ENCODE measurements at regions not wholly inside any gene's neighbourhood (a gene's known extent, or its start where the extent isn't known, plus 50 kb on each side); places are given as distances from the start of the nearest gene placed in this dataset.

DNA sequence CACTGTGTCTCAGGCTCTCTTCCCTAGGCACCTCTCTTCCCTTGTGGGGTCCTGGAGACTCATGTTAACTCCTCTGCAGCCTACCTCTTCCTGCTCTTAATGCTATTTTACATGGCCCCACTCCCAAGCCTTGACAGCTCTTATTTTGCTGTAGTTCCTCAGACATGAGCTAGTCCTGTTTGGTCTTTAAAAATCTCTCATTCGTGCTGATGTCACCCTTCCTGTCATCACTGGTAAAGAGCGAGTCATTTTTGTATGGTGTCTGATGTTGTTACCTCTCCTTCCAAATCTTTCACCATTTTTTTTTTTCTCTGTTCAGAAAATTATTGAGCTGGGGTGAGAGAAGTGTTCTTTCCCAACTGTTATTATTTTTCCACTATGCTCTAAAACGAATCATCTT lies 84.8 kb upstream of the ZBED5 start:
- no peak for DNase-seq

GRCh38 chr11:10941871-10942270 lies 84.0 kb upstream of the ZBED5 start:
- no peak for DNase-seq

- no peak for DNase-seq
Measured at GRCh38 chr11:10941414-10941813, 83.6 kb upstream of the ZBED5 start.

- no peak for DNase-seq
Measured at GRCh38 chr11:10938650-10939387, 81.0 kb upstream of the ZBED5 start.

GRCh38 chr11:10938231-10938630 lies 80.4 kb upstream of the ZBED5 start:
- no peak for DNase-seq

DNA sequence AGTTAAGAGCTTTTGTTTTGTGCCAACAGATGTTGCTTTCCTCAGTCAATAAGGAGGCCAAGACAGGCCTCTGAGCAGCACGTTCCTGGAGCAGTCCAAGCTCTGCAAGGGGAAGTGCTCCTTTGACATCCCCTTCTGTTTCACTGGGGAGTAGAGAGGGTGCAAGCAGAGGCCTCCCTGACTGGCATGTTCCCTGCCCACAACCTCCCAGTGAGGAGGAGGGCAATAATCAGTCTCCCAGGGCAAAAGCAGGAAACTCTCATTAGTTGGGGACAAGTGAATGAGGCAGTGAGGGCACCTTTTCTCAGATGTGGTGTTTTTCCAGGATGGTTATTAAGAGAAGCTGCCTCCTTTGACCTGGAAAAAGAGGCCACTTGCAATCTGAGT lies 79.5 kb upstream of the ZBED5 start:
- no peak for DNase-seq

GRCh38 chr11:10936626-10937384 lies 79.0 kb upstream of the ZBED5 start:
- DNase-seq = no peak

- DNase-seq = no peak
Measured at GRCh38 chr11:10935015-10935559, 77.2 kb upstream of the ZBED5 start.

DNA sequence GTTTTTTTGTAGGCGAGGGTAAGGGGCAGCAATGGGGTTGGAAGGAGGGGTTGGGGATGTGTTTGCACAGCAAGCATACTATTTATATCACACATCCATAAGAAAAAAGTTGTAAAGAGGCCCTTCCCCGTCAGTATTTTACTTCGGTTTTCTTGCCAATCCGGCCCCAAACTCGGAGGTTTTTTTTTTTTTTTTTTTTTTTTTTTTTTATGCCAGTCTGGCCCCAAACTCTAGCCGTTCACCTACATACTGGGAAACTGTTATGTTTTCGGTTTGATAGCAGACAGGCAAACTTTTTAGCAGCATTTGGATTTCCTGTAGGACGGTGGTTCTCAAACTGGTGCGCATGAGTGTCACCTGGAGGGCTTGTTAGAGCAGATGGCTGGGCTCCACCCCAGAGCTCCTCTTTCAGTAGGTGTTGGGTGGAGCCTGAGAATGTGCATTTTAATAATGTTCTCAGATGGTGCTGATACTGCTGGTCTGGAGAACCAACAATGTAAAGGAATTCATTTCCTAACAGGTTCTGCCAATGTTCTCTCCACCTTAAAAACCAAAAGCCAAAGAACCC lies 76.5 kb upstream of the ZBED5 start:
- no peak for DNase-seq

DNA sequence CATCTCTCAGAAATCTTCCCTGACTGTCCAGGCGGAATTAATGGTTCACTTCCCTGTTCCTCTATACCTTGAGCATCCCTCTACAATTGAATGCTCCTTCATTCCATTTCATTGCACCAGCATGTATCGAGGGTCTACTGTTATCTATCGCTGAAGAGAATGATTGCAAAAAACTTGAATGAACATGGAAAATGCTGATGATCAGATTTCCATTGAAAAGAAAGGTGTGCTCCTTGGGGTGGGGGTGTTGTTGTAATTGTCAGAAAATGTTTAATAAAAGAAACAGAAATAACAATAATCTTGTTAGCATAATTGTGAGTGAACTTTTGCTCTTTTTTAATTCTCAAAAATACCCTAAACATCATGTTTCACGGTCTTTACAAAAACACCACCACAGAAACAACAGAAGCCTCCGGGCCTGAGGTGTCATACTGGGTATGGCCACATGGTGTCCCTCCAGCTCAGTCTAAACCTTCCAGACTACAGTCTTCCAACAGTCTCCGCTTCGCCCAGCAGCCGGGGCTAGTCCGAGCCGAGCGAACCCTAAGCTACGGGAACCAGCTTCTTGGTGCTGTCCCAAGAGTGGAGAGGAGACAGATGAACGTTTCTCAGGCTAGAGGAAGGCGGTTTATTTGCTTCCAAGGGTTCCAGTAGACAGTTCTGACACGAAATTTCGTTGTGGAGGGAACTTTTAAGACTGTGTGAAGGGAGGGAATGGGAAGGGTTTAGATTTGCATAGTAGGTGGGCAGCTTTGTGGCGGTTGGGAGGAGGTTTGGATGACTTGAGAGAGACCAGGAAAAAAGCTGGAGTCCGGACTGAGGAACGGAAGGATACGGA lies 75.8 kb upstream of the ZBED5 start:
- DNase-seq = peak; percentile 70

- no peak for DNase-seq
Measured at GRCh38 chr11:10932976-10933375, 75.1 kb upstream of the ZBED5 start.

- DNase-seq = no peak
Measured at GRCh38 chr11:10931761-10932670, 74.2 kb upstream of the ZBED5 start.

- DNase-seq = peak; percentile 60
Measured at GRCh38 chr11:10930972-10931760, 73.3 kb upstream of the ZBED5 start.

GRCh38 chr11:10930224-10930971 lies 72.5 kb upstream of the ZBED5 start:
- DNase-seq = peak; percentile 40

DNA sequence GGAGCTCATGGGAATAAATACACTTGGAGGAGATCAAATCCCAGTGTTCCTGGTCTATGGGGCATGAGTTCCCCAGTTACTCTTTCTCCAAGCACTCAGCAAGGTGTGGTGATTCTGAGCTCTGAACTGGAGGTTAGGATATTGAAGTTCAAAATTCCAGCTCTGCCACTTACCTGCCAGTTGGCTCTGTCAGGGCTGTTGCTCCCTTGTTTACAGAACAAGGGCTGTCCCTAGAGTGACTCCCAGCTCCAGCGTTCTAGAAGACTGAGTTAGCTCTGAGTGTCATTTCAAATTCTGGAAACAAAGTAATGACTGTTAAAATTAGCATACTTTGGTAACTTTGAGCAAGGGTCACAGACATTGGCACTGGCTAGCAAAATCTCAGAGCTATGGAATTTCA lies 69.7 kb upstream of the ZBED5 start:
- no peak for DNase-seq

DNA sequence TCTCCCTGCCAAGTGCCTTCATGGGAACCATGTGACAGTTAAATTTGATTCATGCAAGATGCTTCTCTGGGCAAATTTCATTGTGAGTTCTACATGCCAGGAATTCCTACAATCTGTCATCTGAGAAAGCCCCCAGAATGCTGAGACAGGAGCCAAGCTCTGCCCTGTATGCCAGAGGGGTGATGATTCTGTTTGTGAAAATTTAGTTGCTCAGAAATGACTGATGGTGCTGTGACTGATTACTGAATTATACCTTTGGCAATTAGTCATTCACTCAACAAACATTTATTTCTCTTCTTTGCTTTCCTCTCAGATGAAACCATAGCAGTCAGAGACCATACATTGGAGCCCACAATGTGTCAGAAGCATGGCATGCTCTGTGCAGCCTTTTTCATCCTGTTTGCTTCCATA lies 69.0 kb upstream of the ZBED5 start:
- DNase-seq = no peak

DNA sequence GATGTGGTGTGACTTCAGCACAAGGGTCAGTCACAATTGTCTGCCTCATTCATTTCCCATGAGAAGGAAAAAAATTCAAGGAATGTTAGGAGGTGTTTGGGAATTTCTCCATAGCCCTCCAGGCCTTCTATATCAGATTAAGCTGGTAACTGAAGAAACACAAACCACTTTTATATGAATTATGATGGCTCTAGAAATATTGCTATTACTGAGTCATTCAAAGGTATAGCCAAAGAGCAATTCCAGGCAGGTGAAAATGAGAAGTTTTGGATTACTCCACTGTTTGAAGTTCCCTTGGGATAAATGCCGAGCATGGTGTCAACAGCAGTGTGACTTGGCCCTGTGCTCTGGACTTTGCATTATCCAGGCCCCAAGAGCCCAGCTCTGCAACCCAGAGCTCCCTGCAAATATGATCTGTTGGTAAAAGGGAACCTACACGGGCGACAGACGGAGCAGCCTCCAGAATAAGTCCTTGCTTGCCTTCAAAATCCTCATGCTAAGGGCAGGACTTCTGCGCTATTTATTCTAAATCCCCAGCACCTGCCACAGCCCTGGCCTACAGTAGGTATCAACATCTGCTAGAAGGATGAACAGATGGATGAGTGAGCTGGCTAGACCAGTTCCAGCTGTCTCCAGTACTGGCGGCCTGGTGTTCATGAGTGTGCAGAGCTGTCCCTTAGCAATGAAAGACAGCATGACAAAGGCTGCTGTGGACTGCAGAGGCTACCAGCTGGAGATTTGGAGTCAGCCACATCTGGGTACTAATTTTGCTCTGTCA lies 67.5 kb upstream of the ZBED5 start:
- DNase-seq = no peak

GRCh38 chr11:10923882-10924281 lies 66.0 kb upstream of the ZBED5 start:
- DNase-seq = no peak

DNA sequence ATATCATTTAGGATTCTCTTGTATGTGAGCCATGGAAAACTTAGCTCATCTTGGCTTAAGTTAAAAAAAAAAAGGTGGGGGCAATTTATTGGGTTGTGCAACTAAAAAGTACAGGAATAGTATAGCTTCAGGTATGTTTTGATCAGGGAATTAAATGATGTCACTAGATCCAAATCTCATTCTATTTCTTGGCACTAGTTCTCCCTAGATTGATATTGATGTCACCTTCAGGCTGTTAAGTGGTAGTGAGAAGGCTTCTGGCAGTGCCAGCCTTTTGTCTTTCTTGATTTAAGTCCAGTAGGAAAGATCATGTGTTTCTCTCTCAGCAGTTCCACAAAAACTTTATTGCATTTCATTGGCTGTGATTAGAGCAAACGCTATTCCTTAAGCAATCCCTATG lies 65.0 kb upstream of the ZBED5 start:
- no peak for DNase-seq
